BE2C (cell line): ENCODE measurements at regions not wholly inside any gene's neighbourhood (a gene's known extent, or its start where the extent isn't known, plus 50 kb on each side); places are given as distances from the start of the nearest gene placed in this dataset.

ENCODE experiments used
- DNase-seq: peaks from one replicate; pipeline ENCODE4 v3.0.0-alpha.2; 2020
- H3K27me3 ChIP-seq: fragments of 250-450 bp; sonication (Bioruptor Pico); 2 replicates; pipeline ENCODE4 v1.5.1; 2020; ENCODE audit warnings: mild to moderate bottlenecking
- H3K36me3 ChIP-seq: fragments of 250-450 bp; sonication (Bioruptor Pico); 2 replicates; pipeline ENCODE4 v1.5.1; 2020; ENCODE audit warnings: mild to moderate bottlenecking
- H3K4me1 ChIP-seq: fragments of 250-450 bp; sonication (Bioruptor Pico); 2 replicates; pipeline ENCODE4 v1.5.1; 2020
- H3K4me3 ChIP-seq: 2 replicates; pipeline ENCODE4 v1.5.1; 2011; ENCODE audit warnings: low read depth, low read length
- H3K9me3 ChIP-seq: fragments of 250-450 bp; sonication (Bioruptor Pico); 2 replicates; pipeline ENCODE4 v1.5.1; 2020
- TF ChIP-seq, protein P1 (sequence below): IDR thresholded peaks from 2 replicates; pipeline ENCODE4 v1.5.1; 2012; ENCODE audit warnings: mild to moderate bottlenecking, low read depth, low read length

DNA sequence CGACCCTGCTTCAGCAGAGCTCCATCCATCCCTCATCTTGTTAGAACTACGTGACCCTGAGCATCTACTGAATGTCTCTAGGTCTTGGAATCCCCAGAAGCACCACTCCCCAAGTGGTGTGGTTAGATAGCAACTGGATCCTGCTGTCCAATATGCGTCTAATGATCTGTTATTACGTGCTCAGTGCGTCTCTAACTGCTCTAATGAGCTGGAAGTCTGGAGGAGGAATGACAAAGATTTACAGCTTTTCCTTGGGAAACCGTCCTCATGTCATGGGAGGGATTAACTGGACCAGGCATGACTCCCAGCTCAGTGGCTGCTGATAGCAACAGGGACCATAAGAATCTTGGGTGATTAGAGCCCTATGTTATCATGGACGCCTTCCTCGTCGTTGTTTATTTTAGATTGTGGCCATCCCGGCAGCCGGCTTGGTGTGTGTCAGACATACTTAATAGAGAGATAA lies 150.9 kb downstream of the HS3ST3B1 start:
- no peak for DNase-seq
- no peaks in the 10 kb centered on the region for H3K27me3 ChIP-seq
- no peaks in the 10 kb centered on the region for H3K36me3 ChIP-seq
- no peaks in the 10 kb centered on the region for H3K4me1 ChIP-seq
- H3K4me3 ChIP-seq, result no peak overlapping the region
- no peaks in the 10 kb centered on the region for H3K9me3 ChIP-seq
- TF ChIP-seq, protein P1, sequence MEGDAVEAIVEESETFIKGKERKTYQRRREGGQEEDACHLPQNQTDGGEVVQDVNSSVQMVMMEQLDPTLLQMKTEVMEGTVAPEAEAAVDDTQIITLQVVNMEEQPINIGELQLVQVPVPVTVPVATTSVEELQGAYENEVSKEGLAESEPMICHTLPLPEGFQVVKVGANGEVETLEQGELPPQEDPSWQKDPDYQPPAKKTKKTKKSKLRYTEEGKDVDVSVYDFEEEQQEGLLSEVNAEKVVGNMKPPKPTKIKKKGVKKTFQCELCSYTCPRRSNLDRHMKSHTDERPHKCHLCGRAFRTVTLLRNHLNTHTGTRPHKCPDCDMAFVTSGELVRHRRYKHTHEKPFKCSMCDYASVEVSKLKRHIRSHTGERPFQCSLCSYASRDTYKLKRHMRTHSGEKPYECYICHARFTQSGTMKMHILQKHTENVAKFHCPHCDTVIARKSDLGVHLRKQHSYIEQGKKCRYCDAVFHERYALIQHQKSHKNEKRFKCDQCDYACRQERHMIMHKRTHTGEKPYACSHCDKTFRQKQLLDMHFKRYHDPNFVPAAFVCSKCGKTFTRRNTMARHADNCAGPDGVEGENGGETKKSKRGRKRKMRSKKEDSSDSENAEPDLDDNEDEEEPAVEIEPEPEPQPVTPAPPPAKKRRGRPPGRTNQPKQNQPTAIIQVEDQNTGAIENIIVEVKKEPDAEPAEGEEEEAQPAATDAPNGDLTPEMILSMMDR, result no peak

DNA sequence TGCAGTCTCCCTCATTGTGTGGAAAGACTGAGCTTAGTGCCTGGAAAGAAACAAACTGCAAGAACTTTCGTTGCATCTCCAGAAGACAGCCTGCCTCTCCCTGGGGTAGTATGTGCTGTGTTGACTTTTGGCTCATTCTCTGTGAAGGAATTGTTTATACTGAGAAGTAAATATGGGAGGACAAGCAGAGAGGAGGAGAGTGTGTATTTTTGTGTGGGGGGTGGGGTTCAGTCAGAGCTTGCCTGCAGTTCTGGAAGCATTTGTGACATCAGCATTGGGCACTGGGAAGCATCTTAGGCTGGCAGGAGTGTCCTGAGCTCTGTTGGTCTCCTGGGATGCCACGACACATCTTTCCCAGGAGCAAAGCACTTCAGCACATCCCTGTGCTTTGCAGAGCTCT lies 147.9 kb downstream of the HS3ST3B1 start:
- no peak overlapping the region for H3K4me3 ChIP-seq
- H3K27me3 ChIP-seq, result no peaks in the 10 kb centered on the region
- TF ChIP-seq, protein P1, result no peak
- DNase-seq, result no peak
- no peaks in the 10 kb centered on the region for H3K9me3 ChIP-seq
- no peaks in the 10 kb centered on the region for H3K36me3 ChIP-seq
- no peaks in the 10 kb centered on the region for H3K4me1 ChIP-seq

DNA sequence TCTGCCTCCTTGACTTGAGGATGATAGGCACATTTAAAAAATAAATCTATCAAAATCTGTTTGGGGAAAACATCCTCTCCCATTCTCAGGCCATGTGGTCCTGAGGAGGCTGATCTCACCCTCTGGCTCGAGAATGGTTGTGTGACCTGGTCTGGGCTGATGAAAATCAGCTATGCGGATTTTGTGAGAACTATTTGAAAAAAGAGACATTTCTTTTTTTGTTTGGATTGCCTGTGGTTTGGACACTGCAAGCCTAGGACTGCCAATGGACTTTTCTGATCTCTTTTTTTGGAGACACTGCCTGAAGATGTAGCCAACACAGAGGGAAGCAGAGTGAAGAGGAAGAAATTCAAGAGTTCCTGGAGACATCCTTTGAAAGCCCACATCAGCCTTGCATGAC lies 145.9 kb downstream of the HS3ST3B1 start:
- DNase-seq, result no peak
- H3K4me1 ChIP-seq, result no peaks in the 10 kb centered on the region

DNA sequence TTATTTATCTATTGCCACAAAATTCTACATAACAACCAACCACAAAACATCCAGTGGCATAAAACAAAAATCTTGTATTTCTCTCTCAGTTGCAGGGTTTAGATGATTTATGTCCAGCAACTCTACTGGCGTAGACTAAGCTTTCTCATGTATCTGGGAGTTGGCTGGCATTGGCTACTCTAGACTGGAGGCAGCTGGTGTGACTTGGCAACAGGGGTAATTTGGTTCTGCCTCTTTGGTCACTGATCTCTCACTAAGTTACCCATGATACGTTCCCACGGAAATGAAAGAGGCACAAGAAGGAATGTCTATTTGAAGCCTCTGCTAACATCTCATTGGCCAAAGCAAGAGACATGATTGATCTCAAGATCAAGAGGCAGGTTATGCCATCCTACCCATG lies 144.0 kb downstream of the HS3ST3B1 start:
- Histone ChIP-seq H3K27me3 (no peaks in the 10 kb centered on the region), H3K4me1 (no peaks in the 10 kb centered on the region), H3K9me3 (no peaks in the 10 kb centered on the region), H3K4me3 (no peak overlapping the region), H3K36me3 (no peaks in the 10 kb centered on the region)
- no peak for DNase-seq
- TF ChIP-seq, protein P1, result no peak

More for the DNA sequence above, 145.9 kb downstream of the HS3ST3B1 start:
- Histone ChIP-seq H3K27me3 (no peaks in the 10 kb centered on the region), H3K9me3 (no peaks in the 10 kb centered on the region), H3K4me3 (no peak overlapping the region), H3K36me3 (no peaks in the 10 kb centered on the region)
- TF ChIP-seq, protein P1, result no peak

DNA sequence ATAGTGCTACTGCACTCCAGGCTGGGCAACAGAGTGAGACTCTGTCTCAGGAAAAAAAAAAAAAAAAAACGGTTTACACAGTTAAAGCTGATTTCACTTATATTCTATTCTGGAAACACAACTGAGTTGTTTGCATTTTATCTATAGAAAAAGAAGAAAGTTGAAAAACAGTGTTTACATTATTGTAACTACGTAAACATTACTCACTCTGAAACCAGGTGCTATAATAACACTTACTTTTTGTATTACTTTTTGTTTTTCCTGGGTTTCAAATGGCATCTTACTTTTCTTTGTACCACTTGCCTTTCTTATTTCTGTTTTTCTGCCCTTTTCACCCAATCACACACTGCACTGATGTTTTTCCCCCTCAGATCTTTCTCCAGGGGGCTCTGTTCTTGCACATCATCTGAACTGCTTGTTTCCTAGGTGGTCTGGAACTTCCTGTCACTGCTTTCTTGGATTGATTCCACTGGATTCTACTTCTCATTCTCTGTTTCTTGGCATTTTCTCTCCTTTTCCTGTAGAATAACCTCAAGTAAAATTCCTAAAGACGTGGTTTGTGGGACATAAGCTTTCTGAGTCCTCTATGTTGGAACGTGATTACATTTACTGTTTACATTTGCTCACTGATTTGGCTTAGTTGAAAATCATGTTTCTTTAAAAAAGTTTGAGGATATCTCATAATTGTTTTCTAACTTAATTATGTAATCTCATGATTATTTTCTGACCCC lies 142.1 kb downstream of the HS3ST3B1 start:
- Histone ChIP-seq H3K9me3 (no peaks in the 10 kb centered on the region), H3K36me3 (no peaks in the 10 kb centered on the region), H3K4me3 (no peak overlapping the region), H3K27me3 (no peaks in the 10 kb centered on the region), H3K4me1 (no peaks in the 10 kb centered on the region)
- TF ChIP-seq, protein P1, result no peak
- no peak for DNase-seq

DNA sequence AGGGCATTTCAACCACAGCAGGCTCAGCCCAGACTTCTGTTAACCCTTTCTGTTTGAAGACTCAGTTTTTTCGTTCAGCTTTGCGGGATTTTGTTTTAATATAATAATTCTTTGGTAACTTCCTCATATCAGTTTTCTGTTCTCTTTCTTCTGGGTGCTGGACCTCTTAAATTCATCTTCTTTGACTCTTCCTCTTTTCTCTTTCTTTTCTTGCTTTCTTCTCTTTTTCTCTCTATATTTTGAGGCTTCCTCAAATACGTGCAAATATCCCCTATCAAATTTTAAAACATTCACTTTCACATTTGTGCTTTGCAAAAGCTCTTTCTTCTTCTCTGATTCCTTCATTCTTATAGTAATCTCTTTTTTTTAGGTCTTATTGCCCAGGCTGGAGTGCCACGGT lies 136.3 kb downstream of the HS3ST3B1 start:
- no peaks in the 10 kb centered on the region for H3K27me3 ChIP-seq
- TF ChIP-seq, protein P1, result no peak
- no peak for DNase-seq
- H3K9me3 ChIP-seq, result no peaks in the 10 kb centered on the region
- H3K4me3 ChIP-seq, result no peak overlapping the region
- H3K4me1 ChIP-seq, result no peaks in the 10 kb centered on the region
- H3K36me3 ChIP-seq, result no peaks in the 10 kb centered on the region
